ENCODE measurements at regions not wholly inside any gene's neighbourhood (a gene's known extent, or its start where the extent isn't known, plus 50 kb on each side); places are given as distances from the start of the nearest gene placed in this dataset.

DNA sequence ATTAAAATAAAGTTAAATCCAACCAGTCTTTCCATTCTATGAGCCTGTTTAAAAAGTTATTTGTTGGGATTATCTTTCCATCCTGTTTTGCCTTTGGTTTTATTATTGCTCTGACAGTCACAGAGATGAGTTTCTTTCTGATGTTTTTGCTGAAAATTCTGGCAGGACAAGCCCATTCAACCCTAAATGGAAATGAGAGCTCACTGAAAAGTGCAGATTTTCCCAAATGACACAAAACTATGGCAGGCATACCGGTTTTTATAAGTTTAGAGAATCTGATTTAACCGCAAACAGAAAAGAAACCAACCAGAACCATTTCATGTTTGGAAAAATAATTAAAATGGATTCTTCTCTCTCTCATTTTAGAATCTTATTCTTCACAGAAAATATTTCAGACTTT is 238.1 kb upstream of the SGO1 start:
- no peak for TF ChIP-seq POLR2A (IDR thresholded peaks at IDR 0.05)
- TF ChIP-seq, protein P1, sequence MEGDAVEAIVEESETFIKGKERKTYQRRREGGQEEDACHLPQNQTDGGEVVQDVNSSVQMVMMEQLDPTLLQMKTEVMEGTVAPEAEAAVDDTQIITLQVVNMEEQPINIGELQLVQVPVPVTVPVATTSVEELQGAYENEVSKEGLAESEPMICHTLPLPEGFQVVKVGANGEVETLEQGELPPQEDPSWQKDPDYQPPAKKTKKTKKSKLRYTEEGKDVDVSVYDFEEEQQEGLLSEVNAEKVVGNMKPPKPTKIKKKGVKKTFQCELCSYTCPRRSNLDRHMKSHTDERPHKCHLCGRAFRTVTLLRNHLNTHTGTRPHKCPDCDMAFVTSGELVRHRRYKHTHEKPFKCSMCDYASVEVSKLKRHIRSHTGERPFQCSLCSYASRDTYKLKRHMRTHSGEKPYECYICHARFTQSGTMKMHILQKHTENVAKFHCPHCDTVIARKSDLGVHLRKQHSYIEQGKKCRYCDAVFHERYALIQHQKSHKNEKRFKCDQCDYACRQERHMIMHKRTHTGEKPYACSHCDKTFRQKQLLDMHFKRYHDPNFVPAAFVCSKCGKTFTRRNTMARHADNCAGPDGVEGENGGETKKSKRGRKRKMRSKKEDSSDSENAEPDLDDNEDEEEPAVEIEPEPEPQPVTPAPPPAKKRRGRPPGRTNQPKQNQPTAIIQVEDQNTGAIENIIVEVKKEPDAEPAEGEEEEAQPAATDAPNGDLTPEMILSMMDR (IDR thresholded peaks at IDR 0.05), result no peak
- Histone ChIP-seq H3K4me3 (replicated peaks in 1 of 3) (no peak overlapping the region), H3K9me3 (no peaks in the 10 kb centered on the region), H3K36me3 (no peaks in the 10 kb centered on the region), H3K4me1 (no peaks in the 10 kb centered on the region), H3K27me3 (no peaks in the 10 kb centered on the region), H3K27ac (no peak overlapping the region)
- intact Hi-C loops (cut with DNase I), result no loop called here
- WGBS, 2 donors, result 68 to 75% methylated on average over 2 of the region's 2 CpGs
- no peak for DNase-seq

DNA sequence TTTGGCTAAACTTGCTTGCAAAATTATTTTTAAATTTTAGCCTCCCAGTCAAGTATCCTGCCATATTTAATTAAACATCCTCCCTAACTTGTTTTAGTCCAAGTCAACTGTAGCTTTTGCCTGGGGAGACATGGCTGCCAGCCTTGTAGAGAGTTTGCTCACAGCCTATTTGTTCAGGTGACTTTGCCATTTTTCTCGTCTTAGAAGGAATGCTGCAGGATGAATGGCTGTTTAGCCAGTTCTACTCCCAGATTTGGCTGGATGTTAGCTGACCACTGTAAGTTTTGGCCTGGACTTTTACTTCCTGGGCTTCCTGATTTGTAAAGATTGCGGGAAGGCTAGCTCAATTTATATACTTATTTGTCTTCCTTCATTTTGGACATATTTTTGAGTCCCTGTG is 236.4 kb upstream of the SGO1 start:
- no peak for DNase-seq
- intact Hi-C loops (cut with DNase I), result no loop called here
- WGBS, 2 donors, result 78 to 82% methylated on average over 2 of the region's 2 CpGs
- H3K9me3 ChIP-seq, result no peaks in the 10 kb centered on the region
- H3K36me3 ChIP-seq, result no peaks in the 10 kb centered on the region
- H3K4me3 ChIP-seq (replicated peaks in 1 of 3), result no peak overlapping the region
- H3K27me3 ChIP-seq, result no peaks in the 10 kb centered on the region
- H3K27ac ChIP-seq, result no peak overlapping the region
- no peak for TF ChIP-seq POLR2A (IDR thresholded peaks at IDR 0.05)
- TF ChIP-seq, protein P1 (IDR thresholded peaks at IDR 0.05), result no peak
- no peaks in the 10 kb centered on the region for H3K4me1 ChIP-seq

DNA sequence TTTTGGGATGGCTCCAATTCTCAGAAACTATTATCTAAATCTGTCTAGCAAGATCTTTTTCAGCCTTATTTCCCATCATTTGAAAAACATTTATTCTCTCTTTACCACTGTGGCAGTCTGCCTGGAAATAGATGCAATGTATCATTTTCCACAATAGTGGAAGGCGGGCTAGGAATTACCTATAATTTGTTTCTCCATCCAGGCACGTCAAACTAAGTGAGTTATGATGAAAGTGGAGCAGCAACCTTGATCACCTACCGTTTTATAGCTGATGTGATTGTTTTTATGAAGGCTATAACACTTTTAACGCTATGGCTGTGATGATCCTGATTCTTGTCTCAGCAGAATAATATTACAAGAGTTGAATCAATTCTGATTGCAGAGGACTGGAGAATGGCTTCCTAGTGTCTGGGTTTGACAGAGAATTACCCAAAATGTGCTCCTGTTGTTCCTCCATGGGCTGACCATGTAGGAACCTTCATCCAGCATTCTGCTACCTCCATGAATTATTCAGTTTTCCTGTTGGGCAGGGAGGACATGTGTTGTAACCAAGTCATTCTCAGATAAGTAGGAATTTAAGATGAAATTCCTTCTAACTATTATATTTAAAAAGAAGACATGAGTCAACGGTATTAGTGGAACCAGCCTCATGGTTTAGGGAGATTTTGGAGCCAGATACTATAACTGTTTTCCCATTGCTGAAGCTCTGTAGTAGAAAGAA is 231.5 kb upstream of the SGO1 start:
- no peak for DNase-seq
- H3K27me3 ChIP-seq, result no peaks in the 10 kb centered on the region
- no peaks in the 10 kb centered on the region for H3K9me3 ChIP-seq
- TF ChIP-seq POLR2A (IDR thresholded peaks at IDR 0.05), result no peak
- TF ChIP-seq, protein P1 (IDR thresholded peaks at IDR 0.05), result no peak
- no peak overlapping the region for H3K4me3 ChIP-seq (replicated peaks in 1 of 3)
- intact Hi-C loops (cut with DNase I), result no loop called here
- no peaks in the 10 kb centered on the region for H3K4me1 ChIP-seq
- 85% methylated on average over 5 of the region's 5 CpGs for WGBS, 2 donors
- H3K27ac ChIP-seq, result no peak overlapping the region
- H3K36me3 ChIP-seq, result no peaks in the 10 kb centered on the region

DNA sequence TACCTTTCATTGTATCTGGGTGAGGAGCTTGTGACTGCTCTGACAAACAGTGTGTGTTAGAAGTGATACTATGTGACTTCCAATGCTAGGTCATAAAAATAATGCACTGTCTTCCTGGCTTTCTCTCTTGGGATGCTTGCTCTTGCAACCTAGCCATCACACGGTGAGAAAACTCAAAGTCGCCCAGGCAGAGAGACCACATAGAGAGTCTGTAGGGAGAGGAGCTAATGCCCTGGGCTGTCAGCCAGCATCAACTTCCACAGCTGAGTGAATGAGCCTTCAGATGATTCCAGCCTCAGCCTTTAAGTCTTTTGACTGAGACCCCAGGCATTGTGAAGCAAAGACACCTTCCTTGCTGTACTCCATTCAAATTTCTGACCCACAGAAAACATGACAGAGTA is 220.6 kb upstream of the SGO1 start:
- 13 to 28% methylated on average over 2 of the region's 2 CpGs for WGBS, 2 donors
- no peaks in the 10 kb centered on the region for H3K36me3 ChIP-seq
- H3K4me3 ChIP-seq (replicated peaks in 1 of 3), result no peak overlapping the region
- no peaks in the 10 kb centered on the region for H3K9me3 ChIP-seq
- H3K27me3 ChIP-seq, result no peaks in the 10 kb centered on the region
- DNase-seq, result no peak
- intact Hi-C loops (cut with DNase I), result no loop called here
- TF ChIP-seq, protein P1 (IDR thresholded peaks at IDR 0.05), result no peak
- TF ChIP-seq POLR2A (IDR thresholded peaks at IDR 0.05), result no peak
- H3K4me1 ChIP-seq, result no peaks in the 10 kb centered on the region
- H3K27ac ChIP-seq, result no peak overlapping the region

DNA sequence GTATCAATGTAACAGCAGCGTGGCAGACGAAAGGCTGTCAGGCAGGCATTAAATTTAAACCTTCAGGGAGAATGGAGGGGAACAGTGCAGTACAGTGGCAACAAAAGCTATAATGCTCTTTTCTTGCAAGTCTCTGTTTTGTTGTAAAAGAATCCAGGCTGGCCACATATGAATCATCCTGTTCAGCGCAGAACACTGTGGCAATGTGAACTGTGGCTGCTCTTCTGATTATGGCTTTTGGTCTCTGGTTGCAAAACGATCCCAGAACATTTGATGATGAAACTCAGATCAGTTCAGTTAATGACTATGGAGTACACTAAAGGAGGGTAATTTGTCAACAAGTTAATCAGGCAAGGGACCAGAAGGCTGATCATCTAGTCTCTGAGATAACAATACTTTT is 219.7 kb upstream of the SGO1 start:
- H3K27ac ChIP-seq, result no peak overlapping the region
- WGBS, 2 donors, result 78 to 87% methylated on average over 4 of the region's 4 CpGs
- DNase-seq, result no peak
- H3K36me3 ChIP-seq, result no peaks in the 10 kb centered on the region
- H3K4me3 ChIP-seq (replicated peaks in 1 of 3), result no peak overlapping the region
- no peaks in the 10 kb centered on the region for H3K4me1 ChIP-seq
- no peaks in the 10 kb centered on the region for H3K27me3 ChIP-seq
- intact Hi-C loops (cut with DNase I), result no loop called here
- TF ChIP-seq, protein P1 (IDR thresholded peaks at IDR 0.05), result no peak
- TF ChIP-seq POLR2A (IDR thresholded peaks at IDR 0.05), result no peak
- H3K9me3 ChIP-seq, result no peaks in the 10 kb centered on the region

All from thyroid gland (tissue), 4 donors.